ENCODE measurements at regions not wholly inside any gene's neighbourhood (a gene's known extent, or its start where the extent isn't known, plus 50 kb on each side); places are given as distances from the start of the nearest gene placed in this dataset.

- H3K36me3 ChIP-seq (ENCODE audit: control insufficient read depth in 1 of 2, insufficient read depth in 2 of 2, low read length in 2 of 2), result no peaks in the 10 kb centered on the region
- H3K27ac ChIP-seq (ENCODE audit: low read length), result no peak overlapping the region
- no peak overlapping the region for H3K4me3 ChIP-seq (ENCODE audit: low read depth in 1 of 2, low read length in 2 of 2)
- no peaks in the 10 kb centered on the region for H3K9me3 ChIP-seq (ENCODE audit: control insufficient read depth in 1 of 2, low read length in 2 of 2)
- H3K4me1 ChIP-seq (ENCODE audit: control insufficient read depth in 1 of 2, insufficient read depth in 2 of 2, low read length in 2 of 2), result no peaks in the 10 kb centered on the region
- no peaks in the 10 kb centered on the region for H3K27me3 ChIP-seq (ENCODE audit: low read depth, low read length)
Observed at GRCh38 chr12:126883697-126884096, 1383.3 kb upstream of the TMEM132C start.

GRCh38 chr12:126889501-126889900, 1377.5 kb upstream of the TMEM132C start:
- Histone ChIP-seq H3K36me3 (ENCODE audit: control insufficient read depth in 1 of 2, insufficient read depth in 2 of 2, low read length in 2 of 2) (no peaks in the 10 kb centered on the region), H3K27ac (ENCODE audit: low read length) (no peak overlapping the region), H3K27me3 (ENCODE audit: low read depth, low read length) (no peaks in the 10 kb centered on the region), H3K4me3 (ENCODE audit: low read depth in 1 of 2, low read length in 2 of 2) (no peak overlapping the region), H3K9me3 (ENCODE audit: control insufficient read depth in 1 of 2, low read length in 2 of 2) (peaks cover 0 to 8% of the 10 kb centered on the region in 2 donors), H3K4me1 (ENCODE audit: control insufficient read depth in 1 of 2, insufficient read depth in 2 of 2, low read length in 2 of 2) (no peaks in the 10 kb centered on the region)

- Histone ChIP-seq H3K36me3 (ENCODE audit: control insufficient read depth in 1 of 2, insufficient read depth in 2 of 2, low read length in 2 of 2) (no peaks in the 10 kb centered on the region), H3K27ac (ENCODE audit: low read length) (no peak overlapping the region), H3K27me3 (ENCODE audit: low read depth, low read length) (no peaks in the 10 kb centered on the region), H3K9me3 (ENCODE audit: control insufficient read depth in 1 of 2, low read length in 2 of 2) (peaks cover 0 to 8% of the 10 kb centered on the region in 2 donors), H3K4me1 (ENCODE audit: control insufficient read depth in 1 of 2, insufficient read depth in 2 of 2, low read length in 2 of 2) (no peaks in the 10 kb centered on the region), H3K4me3 (ENCODE audit: low read depth in 1 of 2, low read length in 2 of 2) (no peak overlapping the region)
Observed at GRCh38 chr12:126890097-126890496, 1376.9 kb upstream of the TMEM132C start.

GRCh38 chr12:126891789-126892188, 1375.2 kb upstream of the TMEM132C start:
- Histone ChIP-seq H3K4me3 (ENCODE audit: low read depth in 1 of 2, low read length in 2 of 2) (no peak overlapping the region), H3K27ac (ENCODE audit: low read length) (no peak overlapping the region), H3K4me1 (ENCODE audit: control insufficient read depth in 1 of 2, insufficient read depth in 2 of 2, low read length in 2 of 2) (no peaks in the 10 kb centered on the region), H3K9me3 (ENCODE audit: control insufficient read depth in 1 of 2, low read length in 2 of 2) (peaks cover 0 to 8% of the 10 kb centered on the region in 2 donors), H3K27me3 (ENCODE audit: low read depth, low read length) (no peaks in the 10 kb centered on the region), H3K36me3 (ENCODE audit: control insufficient read depth in 1 of 2, insufficient read depth in 2 of 2, low read length in 2 of 2) (no peaks in the 10 kb centered on the region)

- no peak overlapping the region for H3K4me3 ChIP-seq (ENCODE audit: low read depth in 1 of 2, low read length in 2 of 2)
- H3K9me3 ChIP-seq (ENCODE audit: control insufficient read depth in 1 of 2, low read length in 2 of 2), result peaks cover 0 to 7% of the 10 kb centered on the region in 2 donors
- H3K27me3 ChIP-seq (ENCODE audit: low read depth, low read length), result no peaks in the 10 kb centered on the region
- H3K27ac ChIP-seq (ENCODE audit: low read length), result no peak overlapping the region
- no peaks in the 10 kb centered on the region for H3K4me1 ChIP-seq (ENCODE audit: control insufficient read depth in 1 of 2, insufficient read depth in 2 of 2, low read length in 2 of 2)
- H3K36me3 ChIP-seq (ENCODE audit: control insufficient read depth in 1 of 2, insufficient read depth in 2 of 2, low read length in 2 of 2), result no peaks in the 10 kb centered on the region
Observed at GRCh38 chr12:126895951-126896913, 1370.7 kb upstream of the TMEM132C start.

GRCh38 chr12:126897102-126897501, 1369.9 kb upstream of the TMEM132C start:
- Histone ChIP-seq H3K4me3 (ENCODE audit: low read depth in 1 of 2, low read length in 2 of 2) (no peak overlapping the region), H3K9me3 (ENCODE audit: control insufficient read depth in 1 of 2, low read length in 2 of 2) (no peaks in the 10 kb centered on the region), H3K36me3 (ENCODE audit: control insufficient read depth in 1 of 2, insufficient read depth in 2 of 2, low read length in 2 of 2) (no peaks in the 10 kb centered on the region), H3K4me1 (ENCODE audit: control insufficient read depth in 1 of 2, insufficient read depth in 2 of 2, low read length in 2 of 2) (no peaks in the 10 kb centered on the region), H3K27me3 (ENCODE audit: low read depth, low read length) (no peaks in the 10 kb centered on the region), H3K27ac (ENCODE audit: low read length) (no peak overlapping the region)

- no peak overlapping the region for H3K4me3 ChIP-seq (ENCODE audit: low read depth in 1 of 2, low read length in 2 of 2)
- no peaks in the 10 kb centered on the region for H3K4me1 ChIP-seq (ENCODE audit: control insufficient read depth in 1 of 2, insufficient read depth in 2 of 2, low read length in 2 of 2)
- H3K9me3 ChIP-seq (ENCODE audit: control insufficient read depth in 1 of 2, low read length in 2 of 2), result no peaks in the 10 kb centered on the region
- no peaks in the 10 kb centered on the region for H3K27me3 ChIP-seq (ENCODE audit: low read depth, low read length)
- no peaks in the 10 kb centered on the region for H3K36me3 ChIP-seq (ENCODE audit: control insufficient read depth in 1 of 2, insufficient read depth in 2 of 2, low read length in 2 of 2)
- no peak overlapping the region for H3K27ac ChIP-seq (ENCODE audit: low read length)
Observed at GRCh38 chr12:126897778-126898177, 1369.2 kb upstream of the TMEM132C start.

- Histone ChIP-seq H3K4me3 (ENCODE audit: low read depth in 1 of 2, low read length in 2 of 2) (no peak overlapping the region), H3K27ac (ENCODE audit: low read length) (no peak overlapping the region), H3K27me3 (ENCODE audit: low read depth, low read length) (no peaks in the 10 kb centered on the region), H3K4me1 (ENCODE audit: control insufficient read depth in 1 of 2, insufficient read depth in 2 of 2, low read length in 2 of 2) (no peaks in the 10 kb centered on the region), H3K36me3 (ENCODE audit: control insufficient read depth in 1 of 2, insufficient read depth in 2 of 2, low read length in 2 of 2) (no peaks in the 10 kb centered on the region), H3K9me3 (ENCODE audit: control insufficient read depth in 1 of 2, low read length in 2 of 2) (no peaks in the 10 kb centered on the region)
Observed at GRCh38 chr12:126898562-126898961, 1368.4 kb upstream of the TMEM132C start.

GRCh38 chr12:126899926-126900792, 1366.8 kb upstream of the TMEM132C start:
- no peak overlapping the region for H3K27ac ChIP-seq (ENCODE audit: low read length)
- no peaks in the 10 kb centered on the region for H3K4me1 ChIP-seq (ENCODE audit: control insufficient read depth in 1 of 2, insufficient read depth in 2 of 2, low read length in 2 of 2)
- H3K27me3 ChIP-seq (ENCODE audit: low read depth, low read length), result no peaks in the 10 kb centered on the region
- no peaks in the 10 kb centered on the region for H3K36me3 ChIP-seq (ENCODE audit: control insufficient read depth in 1 of 2, insufficient read depth in 2 of 2, low read length in 2 of 2)
- H3K9me3 ChIP-seq (ENCODE audit: control insufficient read depth in 1 of 2, low read length in 2 of 2), result no peaks in the 10 kb centered on the region
- no peak overlapping the region for H3K4me3 ChIP-seq (ENCODE audit: low read depth in 1 of 2, low read length in 2 of 2)

- H3K4me1 ChIP-seq (ENCODE audit: control insufficient read depth in 1 of 2, insufficient read depth in 2 of 2, low read length in 2 of 2), result no peaks in the 10 kb centered on the region
Observed at GRCh38 chr12:126903027-126903876, 1363.7 kb upstream of the TMEM132C start.

More at GRCh38 chr12:126903027-126903876, 1363.7 kb upstream of the TMEM132C start:
- no peak overlapping the region for H3K4me3 ChIP-seq (ENCODE audit: low read depth in 1 of 2, low read length in 2 of 2)
- no peaks in the 10 kb centered on the region for H3K36me3 ChIP-seq (ENCODE audit: control insufficient read depth in 1 of 2, insufficient read depth in 2 of 2, low read length in 2 of 2)
- H3K27me3 ChIP-seq (ENCODE audit: low read depth, low read length), result no peaks in the 10 kb centered on the region
- no peak overlapping the region for H3K27ac ChIP-seq (ENCODE audit: low read length)
- no peaks in the 10 kb centered on the region for H3K9me3 ChIP-seq (ENCODE audit: control insufficient read depth in 1 of 2, low read length in 2 of 2)

All from muscle layer of duodenum (tissue), 2 donors.